SK-N-MC (cell line): ENCODE measurements at regions not wholly inside any gene's neighbourhood (a gene's known extent, or its start where the extent isn't known, plus 50 kb on each side); places are given as distances from the start of the nearest gene placed in this dataset.
"Not testable (repeated sequence)": the region's sequence is repeated elsewhere in the genome, so short reads cannot be mapped to it uniquely, and the experiment has no call there.

ENCODE experiments used
- DNase-seq: peaks from one replicate; pipeline ENCODE4 v3.0.0-alpha.2; 2011; ENCODE audit warnings: low read depth, low spot score
- H3K27ac ChIP-seq: fragments of 200-600 bp; sonication (generic); 2 replicates; pipeline ENCODE4 v1.5.1; 2016; ENCODE audit warnings: mixed run types
- H3K36me3 ChIP-seq: fragments of 200-600 bp; sonication (generic); 2 replicates; pipeline ENCODE4 v1.6.1; 2017; ENCODE audit warnings: antibody characterized with exemption, low read length, mixed read lengths; ENCODE audit not compliant: insufficient read depth
- H3K4me3 ChIP-seq: fragments of 200-600 bp; sonication (generic); 2 replicates; pipeline ENCODE4 v1.5.1; 2016
- H3K9ac ChIP-seq: fragments of 200-600 bp; sonication (generic); 2 replicates; pipeline ENCODE4 v1.8.0; 2017; ENCODE audit warnings: mixed run types, mixed read lengths; ENCODE audit not compliant: insufficient read length
- H3K9me3 ChIP-seq: fragments of 200-600 bp; sonication (generic); 2 replicates; pipeline ENCODE4 v1.6.1; 2017; ENCODE audit warnings: low read depth, mild to moderate bottlenecking, antibody characterized with exemption, low read length, moderate library complexity, mixed read lengths
- EZH2 ChIP-seq: fragments of 200-600 bp; sonication (generic); IDR thresholded peaks from one replicate; pipeline ENCODE4 v1.6.1; 2017; ENCODE audit warnings: antibody characterized with exemption
- FOXP2 ChIP-seq: optimal IDR thresholded peaks from 2 replicates; pipeline ENCODE3; 2011; ENCODE audit warnings: mild to moderate bottlenecking, moderate library complexity; ENCODE audit not compliant: insufficient read depth; ENCODE audit errors: extremely low read length, control extremely low read depth
- POLR2AphosphoS5 ChIP-seq: IDR thresholded peaks from 2 replicates; pipeline ENCODE4 v1.6.1; 2012; ENCODE audit warnings: mild to moderate bottlenecking, low read depth, low read length, borderline replicate concordance

- Histone ChIP-seq H3K27ac (no peak overlapping the region), H3K9me3 (no peaks in the 10 kb centered on the region), H3K36me3 (no peaks in the 10 kb centered on the region), H3K4me3 (no peak overlapping the region), H3K9ac (no peak overlapping the region)
- no peak for DNase-seq
- TF ChIP-seq FOXP2, result no peak
- TF ChIP-seq POLR2AphosphoS5, result no peak
- TF ChIP-seq EZH2, result no peak
These were observed 98.9 kb upstream of the SRSF6 start for GRCh38 chr20:43358811-43359210.

GRCh38 chr20:43357352-43357751 is 100.3 kb upstream of the SRSF6 start:
- TF ChIP-seq EZH2, result no peak
- TF ChIP-seq POLR2AphosphoS5, result no peak
- TF ChIP-seq FOXP2, result no peak
- DNase-seq, result no peak
- Histone ChIP-seq H3K36me3 (no peaks in the 10 kb centered on the region), H3K9ac (no peak overlapping the region), H3K27ac (no peak overlapping the region), H3K9me3 (no peaks in the 10 kb centered on the region), H3K4me3 (no peak overlapping the region)

- DNase-seq, result no peak
- TF ChIP-seq POLR2AphosphoS5 (no peak), FOXP2 (no peak), EZH2 (no peak)
- H3K4me3 ChIP-seq, result no peak overlapping the region
- no peak overlapping the region for H3K27ac ChIP-seq
- H3K36me3 ChIP-seq, result no peaks in the 10 kb centered on the region
- no peaks in the 10 kb centered on the region for H3K9me3 ChIP-seq
- no peak overlapping the region for H3K9ac ChIP-seq
These were observed 102.1 kb upstream of the SRSF6 start for GRCh38 chr20:43355610-43356009.

GRCh38 chr20:43352996-43353395 is 104.7 kb upstream of the SRSF6 start:
- no peak overlapping the region for H3K27ac ChIP-seq

GRCh38 chr20:43350694-43351093 is 107.0 kb upstream of the SRSF6 start:
- not testable (repeated sequence) for H3K9me3 ChIP-seq, H3K27ac ChIP-seq, H3K4me3 ChIP-seq, H3K9ac ChIP-seq, DNase-seq, H3K36me3 ChIP-seq

More at GRCh38 chr20:43352996-43353395, 104.7 kb upstream of the SRSF6 start:
- Histone ChIP-seq H3K9me3 (no peaks in the 10 kb centered on the region), H3K4me3 (no peak overlapping the region), H3K9ac (no peak overlapping the region), H3K36me3 (no peaks in the 10 kb centered on the region)
- TF ChIP-seq EZH2 (no peak), POLR2AphosphoS5 (no peak), FOXP2 (no peak)
- no peak for DNase-seq

- Histone ChIP-seq H3K9me3 (no peaks in the 10 kb centered on the region), H3K36me3 (no peaks in the 10 kb centered on the region), H3K4me3 (no peak overlapping the region), H3K27ac (no peak overlapping the region), H3K9ac (no peak overlapping the region)
- no peak for DNase-seq
- TF ChIP-seq EZH2 (no peak), POLR2AphosphoS5 (no peak), FOXP2 (no peak)
These were observed 107.9 kb upstream of the SRSF6 start for GRCh38 chr20:43349841-43350240.

GRCh38 chr20:43347839-43348238 is 109.9 kb upstream of the SRSF6 start:
- H3K36me3 ChIP-seq, H3K9me3 ChIP-seq, H3K9ac ChIP-seq, H3K4me3 ChIP-seq, H3K27ac ChIP-seq, DNase-seq: not testable (repeated sequence)

GRCh38 chr20:43345676-43346075 is 112.0 kb upstream of the SRSF6 start:
- TF ChIP-seq POLR2AphosphoS5 (no peak), FOXP2 (no peak), EZH2 (no peak)
- no peaks in the 10 kb centered on the region for H3K9me3 ChIP-seq

GRCh38 chr20:43341511-43341910 is 116.2 kb upstream of the SRSF6 start:
- no peak overlapping the region for H3K27ac ChIP-seq
- no peaks in the 10 kb centered on the region for H3K36me3 ChIP-seq
- TF ChIP-seq POLR2AphosphoS5 (no peak), EZH2 (no peak), FOXP2 (no peak)
- no peak overlapping the region for H3K9ac ChIP-seq
- no peaks in the 10 kb centered on the region for H3K9me3 ChIP-seq
- H3K4me3 ChIP-seq, result no peak overlapping the region
- no peak for DNase-seq

More at GRCh38 chr20:43345676-43346075, 112.0 kb upstream of the SRSF6 start:
- Histone ChIP-seq H3K27ac (no peak overlapping the region), H3K36me3 (no peaks in the 10 kb centered on the region), H3K4me3 (no peak overlapping the region), H3K9ac (no peak overlapping the region)
- DNase-seq, result no peak

GRCh38 chr20:43337036-43337435 is 120.7 kb upstream of the SRSF6 start:
- no peak overlapping the region for H3K27ac ChIP-seq
- TF ChIP-seq FOXP2 (no peak), EZH2 (no peak), POLR2AphosphoS5 (no peak)

More at GRCh38 chr20:43337036-43337435, 120.7 kb upstream of the SRSF6 start:
- no peak for DNase-seq
- Histone ChIP-seq H3K9ac (no peak overlapping the region), H3K9me3 (no peaks in the 10 kb centered on the region), H3K36me3 (no peaks in the 10 kb centered on the region), H3K4me3 (no peak overlapping the region)
